DMS153 treated with DMSO at 0.1 percent for 48 hours (cell line): ENCODE measurements at regions not wholly inside any gene's neighbourhood (a gene's known extent, or its start where the extent isn't known, plus 50 kb on each side); places are given as distances from the start of the nearest gene placed in this dataset.
"Not testable (repeated sequence)": the region's sequence is repeated elsewhere in the genome, so short reads cannot be mapped to it uniquely, and the experiment has no call there.

ENCODE experiments used
- DNase-seq: peaks from one replicate; lab custom pipeline; 2025; ENCODE audit not compliant: unreplicated experiment; lab: John Stamatoyannopoulos, UW

DNA sequence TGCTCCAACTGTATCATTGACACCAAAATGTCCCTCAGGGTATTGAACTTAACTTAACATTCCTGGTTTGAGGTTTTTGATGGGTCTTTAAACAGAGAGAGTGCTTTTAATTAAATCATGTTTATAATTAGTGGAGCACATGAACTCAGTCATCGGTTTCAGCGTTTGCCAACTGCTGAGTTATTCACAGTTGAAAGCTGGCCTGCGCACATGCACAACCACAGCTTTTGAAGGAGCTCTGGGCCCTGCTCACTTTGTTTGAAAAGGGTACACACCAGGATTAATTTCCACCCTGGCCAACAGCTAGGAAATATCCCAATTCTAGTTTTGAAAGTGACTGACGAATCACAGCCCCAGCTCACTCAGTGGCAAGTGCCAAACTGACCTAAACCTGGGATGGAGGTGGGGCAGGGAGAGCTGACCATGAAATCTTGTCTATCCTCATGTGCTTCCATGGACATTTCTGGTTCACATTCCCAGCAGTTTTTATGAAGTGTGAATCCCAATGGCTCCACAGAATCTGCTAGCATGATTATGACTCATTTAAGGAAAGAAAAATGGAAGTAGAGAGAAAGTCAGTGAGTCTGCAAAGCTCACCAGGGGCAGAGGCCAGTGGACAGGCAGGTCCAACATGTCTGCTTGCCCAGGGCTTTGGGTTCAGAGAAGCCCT lies 247.8 kb downstream of the FNDC1 start:
- no peak for DNase-seq

DNA sequence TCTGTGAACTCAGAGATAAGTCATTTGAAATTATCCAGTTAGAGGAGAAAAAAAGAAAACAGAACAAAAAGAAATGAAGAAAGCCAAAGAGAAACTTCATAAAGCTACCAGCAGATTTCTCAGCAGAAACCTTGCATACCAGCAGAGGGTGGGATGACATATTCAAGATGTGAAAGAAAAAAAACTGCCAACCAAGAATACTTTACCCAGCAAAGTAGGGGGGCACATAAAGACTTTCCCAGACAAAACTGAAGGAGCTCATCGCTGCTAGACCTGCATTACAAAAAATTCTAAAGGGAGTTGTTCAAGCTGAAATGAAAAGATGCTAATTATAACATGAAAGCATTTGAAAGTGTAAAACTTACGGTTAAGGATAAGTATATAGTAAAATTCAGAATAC lies 246.3 kb downstream of the FNDC1 start:
- no peak for DNase-seq

DNA sequence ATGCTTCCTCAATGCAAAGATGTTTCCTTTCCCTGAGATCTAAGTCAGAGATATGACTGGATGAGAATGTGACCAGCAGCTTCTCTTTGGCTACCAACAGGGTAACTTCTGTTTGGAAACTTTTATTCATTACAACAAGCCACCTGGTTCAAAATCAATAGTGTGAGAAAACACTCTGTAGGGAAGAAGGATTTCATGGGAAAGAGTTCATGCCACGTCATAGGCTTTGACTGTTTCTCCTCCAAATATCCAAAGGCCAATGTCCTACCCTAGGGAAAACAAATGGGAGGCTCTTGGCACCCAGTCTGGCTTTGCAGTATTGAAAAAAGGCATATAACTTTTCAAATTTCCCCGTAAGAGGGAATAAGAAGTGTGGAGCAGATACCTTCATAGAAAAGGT lies 245.5 kb downstream of the FNDC1 start:
- DNase-seq: no peak

DNA sequence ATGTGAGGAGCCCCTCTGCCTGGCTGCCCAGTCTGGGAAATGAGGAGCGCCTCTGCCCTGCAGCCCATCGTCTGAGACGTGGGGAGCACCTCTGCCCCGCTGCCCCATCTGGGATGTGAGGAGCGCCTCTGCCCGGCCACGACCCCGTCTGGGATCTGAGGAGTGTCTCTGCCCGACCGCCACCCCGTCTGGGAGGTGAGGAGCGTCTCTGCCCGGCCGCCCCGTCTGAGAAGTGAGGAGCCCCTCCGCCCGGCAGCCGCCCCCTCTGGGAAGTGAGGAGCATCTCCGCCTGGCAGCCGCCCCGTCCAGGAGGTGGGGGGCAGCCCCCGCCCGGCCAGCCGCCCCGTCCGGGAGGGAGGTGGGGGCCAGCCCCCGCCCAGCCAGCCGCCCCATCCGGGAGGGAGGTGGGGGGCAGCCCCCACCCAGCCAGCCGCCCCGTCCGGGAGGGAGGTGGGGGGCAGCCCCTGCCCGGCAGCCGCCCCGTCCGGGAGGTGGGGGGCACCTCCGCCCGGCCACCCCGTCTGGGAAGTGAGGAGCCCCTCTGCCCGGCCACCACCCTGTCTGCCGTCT lies 238.1 kb downstream of the FNDC1 start:
- not testable (repeated sequence) for DNase-seq

DNA sequence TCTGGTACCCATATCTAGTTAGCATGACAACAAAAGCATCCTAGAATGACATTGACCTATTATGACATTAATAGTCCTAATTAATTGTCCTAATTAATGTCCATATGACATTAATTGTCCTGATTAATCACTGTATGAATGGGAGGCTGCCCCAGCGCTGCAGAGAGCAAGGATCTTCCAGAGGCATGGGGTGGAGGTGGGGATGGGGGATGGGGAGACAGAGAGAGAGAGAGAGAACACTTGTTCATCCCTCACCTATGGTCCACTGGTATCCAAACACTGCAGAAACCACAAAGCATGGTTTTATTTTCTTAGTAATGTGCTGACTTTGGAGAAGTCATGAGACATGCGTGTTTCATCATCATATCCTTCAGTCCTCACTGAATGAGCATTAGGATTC lies 235.1 kb downstream of the FNDC1 start:
- no peak for DNase-seq

DNA sequence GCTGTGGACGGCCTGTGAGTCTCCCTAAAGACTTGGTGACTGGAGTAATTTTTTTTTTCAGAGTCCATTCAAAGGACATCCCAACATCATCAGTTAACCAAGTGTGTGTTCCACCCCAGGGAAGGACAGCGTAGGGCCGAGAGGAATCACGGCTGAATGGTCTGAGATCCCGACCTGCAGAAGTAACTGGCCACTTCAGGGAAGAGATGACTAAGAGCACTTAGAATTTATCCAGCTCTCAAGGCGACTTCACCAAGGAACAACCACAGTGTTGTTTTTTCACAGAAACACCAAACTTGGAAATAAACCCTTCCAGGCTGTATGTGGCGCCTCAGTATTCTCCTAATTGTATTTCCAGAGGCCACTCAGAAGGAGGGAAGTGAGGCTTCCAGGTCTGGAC lies 231.6 kb downstream of the FNDC1 start:
- DNase-seq: no peak

DNA sequence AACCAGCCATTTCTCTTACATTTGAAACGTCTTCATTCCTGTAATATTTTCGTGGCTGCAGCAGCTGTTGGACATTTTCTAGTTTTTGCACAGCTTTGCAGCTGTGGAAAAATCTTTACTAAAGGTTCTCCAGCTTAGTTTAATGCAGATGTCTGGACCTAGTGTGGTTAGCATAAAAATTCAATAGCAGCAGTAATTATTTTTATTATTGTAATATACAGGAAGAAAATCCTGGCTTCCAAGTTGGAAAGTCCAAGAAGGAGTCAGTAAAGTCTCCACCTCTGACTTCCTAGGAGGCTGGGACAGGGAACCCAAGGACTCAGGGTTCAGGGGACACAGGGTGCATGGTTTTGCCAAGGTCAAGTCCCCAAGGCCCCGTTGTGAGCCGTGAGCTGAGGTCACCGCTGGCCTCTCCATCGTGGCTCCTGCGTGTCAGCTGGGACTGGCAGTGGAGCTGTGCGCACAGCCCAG lies 230.6 kb downstream of the FNDC1 start:
- no peak for DNase-seq

DNA sequence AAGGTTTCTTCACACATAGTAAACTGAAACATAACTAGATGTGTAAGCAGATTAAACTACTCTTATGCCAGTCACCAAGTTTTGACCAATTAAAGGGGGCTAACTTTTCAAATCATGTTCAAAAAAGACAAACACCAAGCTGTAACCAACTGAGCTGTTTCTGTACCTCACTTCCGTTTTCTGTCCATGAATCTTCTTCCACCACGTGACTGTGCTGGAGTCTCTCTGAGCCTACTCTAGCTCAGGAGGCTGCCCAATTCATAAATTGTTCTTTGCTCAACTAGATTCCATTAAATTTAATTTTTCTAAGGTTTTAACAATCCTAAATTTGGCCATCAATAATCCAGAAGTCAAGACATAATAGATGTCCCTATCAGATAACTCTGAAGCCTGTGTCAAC lies 229.4 kb downstream of the FNDC1 start:
- no peak for DNase-seq

DNA sequence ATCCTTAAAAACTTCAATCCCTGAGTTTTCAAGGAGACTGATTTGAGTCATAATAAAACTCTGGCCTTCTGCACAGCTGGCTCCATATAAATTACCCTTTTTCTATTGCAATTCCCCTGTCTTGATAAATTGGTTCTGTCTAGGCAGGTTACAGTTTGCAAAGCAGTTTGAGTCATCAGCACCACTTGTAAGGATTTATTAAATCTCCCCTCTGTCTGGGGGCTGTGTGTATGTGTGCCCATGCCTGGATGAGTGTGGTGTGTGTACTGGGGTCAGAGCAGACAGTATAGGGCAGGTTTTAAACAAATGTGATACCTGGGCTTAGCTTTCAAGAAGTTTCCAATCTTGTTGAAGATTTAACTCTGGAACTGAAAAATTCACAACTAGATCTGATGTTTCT lies 228.6 kb downstream of the FNDC1 start:
- DNase-seq: no peak

DNA sequence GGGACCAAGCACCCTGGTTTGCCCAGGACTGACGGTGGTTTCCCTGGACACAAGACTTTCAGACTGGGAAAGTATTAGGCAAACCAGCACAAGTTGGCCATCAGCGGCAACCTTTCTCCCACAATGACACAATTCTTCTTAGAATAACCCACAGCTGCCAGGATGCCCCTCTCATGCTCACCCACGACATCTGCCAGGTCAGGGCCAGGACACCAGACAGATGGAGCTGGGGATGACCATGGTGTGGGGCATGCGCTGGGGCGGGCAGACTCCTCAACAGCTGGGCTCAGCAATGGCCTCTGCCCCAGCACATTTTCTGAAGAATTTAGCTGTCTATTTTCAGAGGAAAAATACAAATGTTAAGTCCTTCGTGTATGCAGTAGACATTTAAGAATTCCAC lies 226.4 kb downstream of the FNDC1 start:
- DNase-seq: no peak

DNA sequence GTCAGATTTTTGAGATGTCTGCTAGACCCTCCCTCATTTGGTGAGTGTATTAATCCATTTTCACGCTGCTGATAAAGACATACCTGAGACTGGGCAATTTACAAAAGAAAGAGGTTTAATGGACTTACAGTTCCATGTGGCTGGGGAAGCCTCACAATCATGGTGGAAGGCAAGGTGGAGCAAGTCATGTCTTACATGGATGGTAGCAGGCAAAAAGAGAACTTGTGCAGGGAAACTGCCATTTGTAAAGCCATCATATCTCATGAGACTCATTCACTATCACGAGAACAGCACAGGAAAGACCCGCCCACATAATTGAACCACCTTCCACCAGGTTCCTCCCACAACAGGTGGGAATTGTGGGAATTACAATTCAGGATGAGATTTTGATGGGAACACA lies 223.5 kb downstream of the FNDC1 start:
- not testable (repeated sequence) for DNase-seq

DNA sequence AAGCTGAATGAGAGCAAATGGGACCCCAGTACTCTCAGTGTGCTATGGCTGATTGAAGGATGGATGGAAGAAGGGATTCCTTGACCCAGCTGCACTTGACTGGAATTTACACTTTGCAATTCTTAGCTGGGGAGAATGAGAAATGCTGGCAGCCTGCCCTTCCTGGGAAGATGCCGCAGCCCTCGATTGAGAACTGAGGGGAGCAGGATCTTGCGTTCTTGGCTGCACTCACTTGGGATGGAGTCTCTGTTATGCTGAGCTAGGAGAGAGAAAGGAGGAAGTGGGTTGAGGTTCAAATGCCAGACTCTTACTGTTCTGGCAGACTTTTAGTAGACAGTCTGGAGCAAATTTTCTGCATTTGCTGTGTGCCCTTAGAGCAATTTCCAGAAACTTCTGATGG lies 221.2 kb downstream of the FNDC1 start:
- DNase-seq: no peak

DNA sequence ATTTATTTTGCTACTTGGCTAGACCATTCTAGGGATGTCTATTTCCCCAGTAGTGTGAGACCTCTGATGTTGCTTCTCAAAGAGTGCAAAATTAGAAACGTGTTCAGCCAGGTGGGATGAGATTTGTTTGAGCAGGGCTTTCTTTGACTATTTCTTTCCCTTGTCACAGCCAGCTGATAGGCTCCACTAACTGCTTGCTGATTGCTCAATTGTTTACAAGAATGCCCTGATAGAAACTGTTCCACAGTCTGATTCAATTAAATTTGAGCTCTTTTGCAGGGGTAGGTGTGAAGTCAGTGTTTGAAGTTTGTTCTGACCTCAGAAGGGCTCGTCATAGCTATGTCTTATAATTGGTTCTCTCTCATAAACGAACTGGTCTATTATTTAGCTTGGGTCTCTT lies 220.5 kb downstream of the FNDC1 start:
- no peak for DNase-seq

DNA sequence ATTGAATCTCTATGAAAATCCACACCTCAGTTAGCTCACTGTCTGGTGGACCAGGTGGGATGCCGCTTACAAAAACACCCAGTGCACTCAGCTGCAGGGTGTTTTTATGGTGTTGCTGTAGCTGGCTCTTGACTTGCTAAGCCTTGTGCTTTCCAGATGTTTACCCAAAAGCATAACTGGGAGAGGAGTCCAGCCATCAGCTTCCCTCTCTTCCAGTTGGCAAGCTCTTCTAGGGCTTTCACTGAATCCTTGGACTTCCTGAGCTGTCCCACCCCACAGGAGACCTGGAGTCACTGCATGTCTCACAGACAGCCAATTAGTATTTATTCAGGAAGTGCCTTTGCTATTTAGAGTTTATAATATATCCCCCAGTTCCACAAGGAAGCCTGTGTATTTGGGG lies 210.9 kb downstream of the FNDC1 start:
- DNase-seq: no peak

DNA sequence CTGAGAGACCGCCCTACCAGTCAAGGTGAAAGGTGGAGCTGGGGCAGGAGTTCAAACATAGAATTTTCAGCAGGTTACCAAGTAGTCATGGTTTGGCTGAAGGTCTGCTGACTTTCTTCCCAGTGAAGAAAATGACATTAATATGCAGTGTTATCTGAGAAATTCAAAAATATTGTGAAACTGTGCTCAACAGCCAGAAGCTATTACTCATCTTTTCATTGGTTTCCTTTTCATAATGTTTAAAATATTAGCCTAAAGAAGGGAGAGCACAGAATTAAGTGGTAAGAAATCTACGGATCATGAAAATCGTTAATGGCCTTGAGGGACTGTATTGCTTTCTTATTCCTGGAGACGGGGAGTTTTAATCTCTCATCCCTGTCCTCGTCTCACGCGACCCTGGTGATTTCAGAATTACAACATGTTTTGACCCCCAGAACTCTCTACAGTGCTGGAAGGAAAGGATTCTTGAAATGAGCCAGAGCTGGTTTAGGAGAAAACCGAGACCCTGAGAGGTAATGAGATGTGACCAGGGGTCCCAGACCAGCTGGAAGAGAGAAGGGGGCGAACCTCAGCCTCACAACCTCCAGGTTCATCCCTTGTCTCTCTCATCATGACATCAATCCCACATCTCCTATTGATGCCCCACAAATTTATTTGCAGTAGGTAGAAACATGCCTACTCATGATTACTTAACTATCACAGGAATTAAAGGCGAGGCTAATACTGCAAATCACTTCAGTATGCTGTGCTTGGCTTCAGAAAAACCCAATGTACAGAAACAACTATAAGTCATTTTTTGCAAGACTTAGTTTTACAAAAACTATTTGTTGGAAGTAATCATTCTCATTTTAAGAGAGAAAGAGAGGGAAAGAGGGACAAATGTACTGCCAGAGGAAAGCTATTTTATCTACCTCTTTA lies 209.5 kb downstream of the FNDC1 start:
- DNase-seq: no peak

DNA sequence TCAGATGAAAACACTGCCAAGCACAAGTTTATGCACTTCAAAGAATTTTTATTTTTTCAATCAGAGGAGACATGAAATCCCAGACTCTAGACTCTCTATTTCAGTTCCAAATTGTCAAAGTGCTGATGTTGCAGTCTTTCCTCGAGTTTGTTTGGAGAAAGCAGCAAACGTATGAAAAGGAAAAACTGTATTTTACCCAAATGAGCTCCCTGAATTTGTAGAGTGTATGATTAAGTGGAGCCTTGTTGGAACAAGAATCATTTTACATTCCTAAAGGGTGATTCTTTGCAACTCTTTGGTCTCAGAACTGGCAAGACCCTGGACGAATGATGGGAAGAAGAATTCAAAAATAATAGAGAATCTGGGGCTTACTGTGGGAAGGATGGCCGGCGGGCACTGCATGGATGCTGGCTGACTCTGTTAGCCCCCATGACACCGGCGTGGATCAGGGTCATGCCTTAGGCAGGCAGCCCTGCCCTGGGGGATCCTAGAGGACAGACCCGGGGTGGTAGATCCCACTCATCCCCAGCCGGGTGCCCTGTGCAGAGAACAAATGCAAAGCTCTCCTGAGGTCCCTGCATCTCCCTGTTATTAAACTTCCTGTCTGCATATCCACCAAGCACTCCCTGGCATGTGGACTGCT lies 207.4 kb downstream of the FNDC1 start:
- no peak for DNase-seq

DNA sequence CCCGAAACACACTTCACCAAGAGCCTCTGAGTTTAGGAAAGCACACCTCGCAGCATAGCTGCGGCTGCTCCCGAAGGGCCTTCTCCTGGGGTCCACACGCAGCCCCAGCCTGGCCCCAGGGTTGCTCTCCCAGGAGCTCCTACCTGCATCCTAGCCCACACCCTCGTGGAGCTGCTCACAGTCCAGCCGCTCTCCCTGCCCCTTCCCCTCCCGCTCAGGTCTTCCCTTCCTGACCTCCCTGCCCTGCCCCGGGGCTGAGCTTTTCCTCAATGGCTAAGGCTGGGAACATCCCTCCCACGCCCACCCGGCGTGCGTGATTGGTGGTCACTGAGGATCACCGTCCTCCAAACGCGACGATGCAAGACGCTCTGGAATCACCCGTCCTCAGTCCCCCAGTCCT lies 205.8 kb downstream of the FNDC1 start:
- no peak for DNase-seq

DNA sequence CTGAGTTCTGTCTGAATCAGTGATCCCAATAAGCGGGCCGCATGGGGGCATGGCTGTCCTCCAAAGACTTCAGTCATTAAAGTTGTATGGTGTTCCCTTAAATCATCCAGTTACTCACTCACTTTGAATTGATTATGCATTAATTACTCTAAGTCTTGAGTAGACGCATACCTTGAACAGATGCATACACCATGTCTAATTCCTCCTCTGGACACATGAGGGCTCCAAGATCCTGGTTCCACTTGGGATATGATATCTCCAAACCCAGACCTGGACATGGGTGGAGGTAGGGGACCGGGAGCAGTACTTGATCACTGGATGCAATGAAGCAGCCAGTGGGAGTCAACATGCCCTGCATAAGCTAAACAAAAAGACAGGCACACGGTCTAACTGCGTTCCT lies 204.5 kb downstream of the FNDC1 start:
- DNase-seq: no peak

DNA sequence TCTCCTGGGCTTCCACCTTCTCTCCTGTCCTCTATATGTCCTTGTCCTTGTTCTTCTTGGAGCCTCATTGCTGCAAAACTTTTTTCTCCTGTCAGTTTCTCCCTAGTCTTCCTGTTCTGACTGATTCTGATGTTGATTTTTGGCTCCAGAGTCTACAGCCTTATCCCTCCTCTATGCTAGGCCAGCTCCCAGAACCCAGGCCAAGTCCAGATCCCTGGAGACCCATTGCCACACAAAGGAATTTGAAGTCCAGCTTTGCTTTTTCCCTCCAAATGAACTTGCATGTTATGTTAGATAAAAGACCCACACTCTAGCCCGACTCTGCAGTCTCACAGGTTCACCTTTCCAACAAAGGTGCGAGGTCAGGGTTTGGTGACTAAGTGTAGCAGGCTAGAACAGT lies 203.1 kb downstream of the FNDC1 start:
- DNase-seq: no peak

DNA sequence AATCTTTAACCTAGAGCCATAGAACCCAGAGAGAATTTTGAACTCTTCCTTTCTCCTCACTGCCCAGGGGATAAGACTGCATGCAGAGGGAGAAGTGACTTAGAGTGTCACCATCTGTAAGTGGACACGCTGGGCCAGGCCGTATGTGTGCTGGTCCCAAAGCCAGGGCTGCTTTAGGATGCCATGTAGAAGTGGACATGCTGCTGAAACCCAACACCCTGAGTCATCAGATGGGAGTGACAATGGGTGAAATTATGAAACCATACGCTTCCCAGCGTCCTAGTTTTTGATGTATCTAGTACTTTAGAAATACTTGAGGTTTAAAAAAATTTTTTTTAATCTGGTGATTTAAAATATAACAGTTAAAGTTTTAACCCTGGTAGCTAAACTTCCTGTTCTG lies 191.1 kb downstream of the FNDC1 start:
- no peak for DNase-seq

DNA sequence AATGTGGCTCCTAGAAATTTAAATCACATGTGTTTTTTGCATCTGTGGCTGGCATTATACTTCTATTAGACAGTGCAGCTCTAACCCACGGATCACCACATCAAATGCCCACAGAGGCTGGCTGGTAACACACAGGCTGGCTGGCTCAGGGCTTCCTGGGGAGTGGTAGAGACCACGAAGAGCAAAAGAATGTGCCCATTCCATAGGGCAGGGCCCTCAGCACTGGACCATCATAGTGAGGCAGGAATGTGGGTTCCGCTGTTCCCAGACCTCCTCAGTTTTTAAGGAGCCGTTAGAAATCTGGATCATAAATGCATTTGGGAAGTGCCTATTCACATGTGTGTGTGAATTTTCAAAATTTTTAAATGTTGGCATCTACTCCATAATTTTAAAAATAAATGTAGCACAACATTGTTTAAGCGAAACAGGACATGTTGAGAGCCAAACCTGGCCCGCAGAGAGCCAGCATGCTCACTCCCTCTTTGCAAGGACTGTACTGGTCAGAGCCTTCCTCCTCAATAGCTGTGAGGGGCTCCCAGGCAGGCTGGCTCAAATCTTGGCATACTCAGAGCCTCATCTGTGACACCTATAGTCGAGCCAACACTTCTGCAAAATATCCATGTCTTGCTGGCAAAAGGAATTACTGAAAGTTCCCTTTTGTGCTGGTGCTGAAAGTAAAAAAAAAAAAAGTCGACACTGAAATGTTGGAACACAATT lies 190.5 kb downstream of the FNDC1 start:
- DNase-seq: no peak
